CD4-positive, alpha-beta memory T cell (primary cell): ENCODE measurements at regions not wholly inside any gene's neighbourhood (a gene's known extent, or its start where the extent isn't known, plus 50 kb on each side); places are given as distances from the start of the nearest gene placed in this dataset.

Experiments used
- CTCF ChIA-PET: fragments of 350-600 bp; sonication (Branson Sonifier 250); formaldehyde crosslinking; loops from one replicate; lab custom pipeline; 2021; ENCODE audit warnings: inconsistent platforms; ENCODE audit not compliant: partially characterized antibody; lab: Charles Lee
- POLR2A ChIA-PET: fragments of 350-600 bp; sonication (Branson Sonifier 250); formaldehyde crosslinking; loops from one replicate; lab custom pipeline; 2021; ENCODE audit not compliant: partially characterized antibody; lab: Charles Lee
- DNase-seq, 5 donors: peaks; one replicate each; pipeline versions ENCODE4 v3.0.0 to v3.0.0-alpha.2; 2020 to 2022; ENCODE audit warnings: mixed read lengths in 1 of 5
- H3K27ac ChIP-seq: one replicate; pipeline ENCODE4 v1.7.0; 2013; ENCODE audit warnings: low read depth, low read length
- H3K27me3 ChIP-seq: 2 replicates; pipeline ENCODE4 v1.7.0; 2013; ENCODE audit warnings: mild to moderate bottlenecking, low read length, moderate library complexity; ENCODE audit not compliant: insufficient read depth
- H3K36me3 ChIP-seq: 2 replicates; pipeline ENCODE4 v1.7.0; 2013; ENCODE audit warnings: mild to moderate bottlenecking, low read length, moderate library complexity; ENCODE audit not compliant: insufficient read depth
- H3K4me1 ChIP-seq: 2 replicates; pipeline ENCODE4 v1.7.0; 2013; ENCODE audit warnings: mild to moderate bottlenecking, low read length, moderate library complexity; ENCODE audit not compliant: insufficient read depth
- H3K4me3 ChIP-seq, 2 donors: one replicate each; pipeline ENCODE4 v1.7.0; 2013; ENCODE audit warnings: low read length in 2 of 2, mild to moderate bottlenecking in 1 of 2
- H3K9me3 ChIP-seq, 2 donors: one replicate each; pipeline ENCODE4 v1.7.0; 2013; ENCODE audit warnings: low read length in 2 of 2, control low read depth in 1 of 2; ENCODE audit not compliant: control insufficient read depth in 1 of 2
- H3K27ac Mint-ChIP-seq, 7 donors: one replicate each; pipeline ENCODE4 v1.8.0; 2020 to 2021; ENCODE audit warnings: mixed read lengths in 7 of 7, mild to moderate bottlenecking in 6 of 7, inconsistent platforms in 3 of 7, moderate library complexity in 3 of 7
- H3K27me3 Mint-ChIP-seq, 2 donors: one replicate each; pipeline ENCODE4 v1.8.0; 2020 to 2021; ENCODE audit warnings: mixed read lengths in 2 of 2
- H3K36me3 Mint-ChIP-seq, 2 donors: one replicate each; pipeline ENCODE4 v1.8.0; 2020 to 2021; ENCODE audit warnings: mixed read lengths in 2 of 2, inconsistent platforms in 1 of 2, mild to moderate bottlenecking in 1 of 2
- H3K4me1 Mint-ChIP-seq, 4 donors: one replicate each; pipeline ENCODE4 v1.8.0; 2020 to 2021; ENCODE audit warnings: mixed read lengths in 4 of 4, mild to moderate bottlenecking in 1 of 4
- H3K4me3 Mint-ChIP-seq, 8 donors: one replicate each; pipeline ENCODE4 v1.8.0; 2020 to 2021; ENCODE audit warnings: mixed read lengths in 8 of 8, mild to moderate bottlenecking in 7 of 8, moderate library complexity in 6 of 8, inconsistent platforms in 3 of 8
- H3K9me3 Mint-ChIP-seq, 8 donors: one replicate each; pipeline ENCODE4 v1.8.0; 2020 to 2021; ENCODE audit warnings: mixed read lengths in 8 of 8, mild to moderate bottlenecking in 5 of 8, inconsistent platforms in 3 of 8, moderate library complexity in 1 of 8
- intact Hi-C: fragments of 100-400 bp; cut with micrococcal nuclease; formaldehyde crosslinking; loops from one replicate; pipeline ENCODE4 v1.15.1; 2023

DNA sequence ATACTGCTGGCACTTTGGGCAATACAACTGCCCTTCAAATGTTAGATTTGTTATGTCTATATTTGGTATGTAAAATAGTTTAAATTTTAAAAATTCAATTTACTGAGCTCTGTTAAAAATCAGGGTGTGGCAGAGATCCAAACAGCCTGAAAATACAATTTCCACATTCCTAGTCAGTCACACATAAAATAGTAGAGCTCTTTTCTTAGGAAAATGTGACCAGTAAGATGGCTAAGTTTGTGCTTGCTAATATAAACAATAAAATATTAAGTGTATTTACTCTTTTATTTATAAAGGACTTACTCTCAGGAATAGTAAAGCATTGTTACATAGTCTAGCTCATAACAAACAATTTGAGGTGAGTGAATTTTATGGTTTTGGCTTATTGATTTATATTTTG lies 200.2 kb downstream of the DKK2 start:
- no peaks in the 10 kb centered on the region for H3K9me3 ChIP-seq
- POLR2A ChIA-PET, result no interaction called here
- intact Hi-C loops, result no loop called here
- no peaks in the 10 kb centered on the region for H3K36me3 Mint-ChIP-seq
- no peaks in the 10 kb centered on the region for H3K4me1 Mint-ChIP-seq
- H3K27ac Mint-ChIP-seq, result no peak overlapping the region
- no peaks in the 10 kb centered on the region for H3K4me1 ChIP-seq
- no peaks in the 10 kb centered on the region for H3K36me3 ChIP-seq
- no peaks in the 10 kb centered on the region for H3K27me3 ChIP-seq
- no peak overlapping the region for H3K4me3 ChIP-seq
- H3K9me3 Mint-ChIP-seq, result peaks cover 0 to 12% (median 5%) of the 10 kb centered on the region in 8 donors
- H3K27me3 Mint-ChIP-seq, result no peaks in the 10 kb centered on the region
- H3K27ac ChIP-seq, result no peak overlapping the region
- no peak overlapping the region for H3K4me3 Mint-ChIP-seq
- DNase-seq, result no peak
- CTCF ChIA-PET, result no interaction called here

DNA sequence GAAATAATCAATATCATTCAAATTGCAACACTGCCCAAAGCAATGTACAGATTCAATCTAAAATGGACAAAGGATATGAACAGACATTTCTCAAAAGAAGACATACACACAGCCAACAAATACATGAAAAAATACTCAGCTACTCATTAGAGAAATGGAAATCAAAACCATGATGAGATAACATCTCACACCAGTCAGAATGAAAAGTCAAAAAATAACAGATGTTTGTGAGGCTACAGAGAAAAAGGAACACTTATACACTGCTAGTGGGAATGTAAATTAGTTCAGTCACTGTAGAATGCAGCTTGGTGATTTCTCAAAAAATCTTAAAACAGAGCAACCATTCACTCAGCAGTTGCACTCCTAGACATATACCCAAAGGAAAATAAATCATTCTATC lies 205.2 kb downstream of the DKK2 start:
- Histone ChIP-seq H3K4me3 (no peak overlapping the region), H3K4me1 (no peaks in the 10 kb centered on the region), H3K27me3 (no peaks in the 10 kb centered on the region), H3K36me3 (no peaks in the 10 kb centered on the region), H3K9me3 (no peaks in the 10 kb centered on the region), H3K27ac (no peak overlapping the region)
- DNase-seq, result no peak
- intact Hi-C loops, result no loop called here
- Mint-ChIP-seq H3K9me3 (peaks cover 0 to 6% (median 2%) of the 10 kb centered on the region in 8 donors), H3K36me3 (no peaks in the 10 kb centered on the region), H3K27me3 (no peaks in the 10 kb centered on the region), H3K27ac (no peak overlapping the region), H3K4me3 (no peak overlapping the region), H3K4me1 (no peaks in the 10 kb centered on the region)
- POLR2A ChIA-PET, result no interaction called here
- CTCF ChIA-PET, result no interaction called here

DNA sequence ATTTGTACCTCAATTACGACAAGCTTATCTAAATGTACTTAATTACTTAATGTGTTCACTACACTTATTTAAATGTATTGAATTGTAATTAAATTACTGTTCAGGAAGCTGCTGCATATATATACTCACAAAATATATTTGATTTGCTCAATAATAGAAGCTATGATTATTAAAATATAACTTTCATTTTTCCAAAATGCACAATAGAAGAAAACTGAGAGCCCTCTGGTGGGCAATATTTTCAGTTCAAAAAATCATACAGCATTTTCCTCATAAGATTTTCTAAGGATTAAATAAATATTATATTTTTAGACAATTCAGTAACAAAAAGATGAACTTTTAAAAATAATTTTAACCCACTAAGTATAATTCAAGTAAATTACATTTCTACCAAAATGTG lies 217.3 kb downstream of the DKK2 start:
- no peak overlapping the region for H3K27ac Mint-ChIP-seq
- no peaks in the 10 kb centered on the region for H3K27me3 ChIP-seq
- H3K4me1 Mint-ChIP-seq, result no peaks in the 10 kb centered on the region
- H3K9me3 ChIP-seq, result no peaks in the 10 kb centered on the region
- CTCF ChIA-PET, result no interaction called here
- intact Hi-C loops, result no loop called here
- H3K27ac ChIP-seq, result no peak overlapping the region
- H3K9me3 Mint-ChIP-seq, result peaks cover 0 to 6% (median 2%) of the 10 kb centered on the region in 8 donors
- H3K27me3 Mint-ChIP-seq, result no peaks in the 10 kb centered on the region
- no peaks in the 10 kb centered on the region for H3K36me3 Mint-ChIP-seq
- H3K4me3 ChIP-seq, result no peak overlapping the region
- no peak for DNase-seq
- no peaks in the 10 kb centered on the region for H3K36me3 ChIP-seq
- no peaks in the 10 kb centered on the region for H3K4me1 ChIP-seq
- POLR2A ChIA-PET, result no interaction called here
- no peak overlapping the region for H3K4me3 Mint-ChIP-seq

GRCh38 chr4:106816496-106816895 lies 219.6 kb downstream of the DKK2 start:
- no peak overlapping the region for H3K27ac ChIP-seq

DNA sequence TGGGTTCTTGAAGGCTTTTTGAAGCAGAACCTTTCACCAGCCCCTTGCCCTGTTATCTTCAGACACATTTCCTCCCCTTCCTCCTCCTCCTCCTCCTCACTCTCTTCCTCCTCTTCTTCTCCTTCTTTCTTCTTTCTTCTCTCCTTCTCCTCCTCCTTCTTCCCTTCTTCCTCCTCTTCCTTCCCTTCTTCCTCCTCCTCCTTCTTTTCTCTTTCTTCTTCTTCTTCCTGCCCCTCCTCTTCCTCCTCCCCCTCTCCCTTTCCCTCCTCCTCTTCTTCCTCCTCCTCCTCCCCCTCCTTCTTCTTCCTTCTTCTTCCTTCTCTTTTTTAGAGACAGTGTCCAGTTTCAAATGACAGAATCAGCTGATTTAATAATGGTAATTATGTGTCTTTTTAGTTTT lies 226.0 kb downstream of the DKK2 start:
- intact Hi-C loops, result no loop called here
- H3K36me3 ChIP-seq, result no peaks in the 10 kb centered on the region
- DNase-seq, result no peak
- no peak overlapping the region for H3K4me3 ChIP-seq
- ChIA-PET POLR2A (no interaction called here), CTCF (no interaction called here)
- no peaks in the 10 kb centered on the region for H3K4me1 ChIP-seq
- Mint-ChIP-seq H3K27ac (no peak overlapping the region), H3K4me1 (no peaks in the 10 kb centered on the region), H3K27me3 (no peaks in the 10 kb centered on the region), H3K4me3 (no peak overlapping the region), H3K9me3 (peaks cover 0 to 2% (median 0%) of the 10 kb centered on the region in 8 donors), H3K36me3 (no peaks in the 10 kb centered on the region)
- no peaks in the 10 kb centered on the region for H3K27me3 ChIP-seq
- H3K27ac ChIP-seq, result no peak overlapping the region
- no peaks in the 10 kb centered on the region for H3K9me3 ChIP-seq

More at GRCh38 chr4:106816496-106816895, 219.6 kb downstream of the DKK2 start:
- Histone ChIP-seq H3K9me3 (no peaks in the 10 kb centered on the region), H3K27me3 (no peaks in the 10 kb centered on the region), H3K4me3 (no peak overlapping the region), H3K36me3 (no peaks in the 10 kb centered on the region), H3K4me1 (no peaks in the 10 kb centered on the region)
- intact Hi-C loops, result no loop called here
- Mint-ChIP-seq H3K4me3 (no peak overlapping the region), H3K4me1 (no peaks in the 10 kb centered on the region), H3K36me3 (no peaks in the 10 kb centered on the region), H3K27me3 (no peaks in the 10 kb centered on the region), H3K27ac (no peak overlapping the region), H3K9me3 (peaks cover 0 to 4% (median 0%) of the 10 kb centered on the region in 8 donors)
- POLR2A ChIA-PET, result no interaction called here
- CTCF ChIA-PET, result no interaction called here
- no peak for DNase-seq

GRCh38 chr4:106809076-106809475 lies 227.0 kb downstream of the DKK2 start:
- H3K27ac Mint-ChIP-seq, result no peak overlapping the region
- no peak for DNase-seq
- intact Hi-C loops, result no loop called here
- Histone ChIP-seq H3K4me1 (no peaks in the 10 kb centered on the region), H3K36me3 (no peaks in the 10 kb centered on the region), H3K27ac (no peak overlapping the region), H3K9me3 (no peaks in the 10 kb centered on the region), H3K4me3 (no peak overlapping the region), H3K27me3 (no peaks in the 10 kb centered on the region)
- no peaks in the 10 kb centered on the region for H3K4me1 Mint-ChIP-seq
- no peaks in the 10 kb centered on the region for H3K36me3 Mint-ChIP-seq
- no peaks in the 10 kb centered on the region for H3K27me3 Mint-ChIP-seq
- peaks cover 0 to 2% (median 0%) of the 10 kb centered on the region in 8 donors for H3K9me3 Mint-ChIP-seq
- CTCF ChIA-PET, result no interaction called here
- POLR2A ChIA-PET, result no interaction called here
- H3K4me3 Mint-ChIP-seq, result no peak overlapping the region

DNA sequence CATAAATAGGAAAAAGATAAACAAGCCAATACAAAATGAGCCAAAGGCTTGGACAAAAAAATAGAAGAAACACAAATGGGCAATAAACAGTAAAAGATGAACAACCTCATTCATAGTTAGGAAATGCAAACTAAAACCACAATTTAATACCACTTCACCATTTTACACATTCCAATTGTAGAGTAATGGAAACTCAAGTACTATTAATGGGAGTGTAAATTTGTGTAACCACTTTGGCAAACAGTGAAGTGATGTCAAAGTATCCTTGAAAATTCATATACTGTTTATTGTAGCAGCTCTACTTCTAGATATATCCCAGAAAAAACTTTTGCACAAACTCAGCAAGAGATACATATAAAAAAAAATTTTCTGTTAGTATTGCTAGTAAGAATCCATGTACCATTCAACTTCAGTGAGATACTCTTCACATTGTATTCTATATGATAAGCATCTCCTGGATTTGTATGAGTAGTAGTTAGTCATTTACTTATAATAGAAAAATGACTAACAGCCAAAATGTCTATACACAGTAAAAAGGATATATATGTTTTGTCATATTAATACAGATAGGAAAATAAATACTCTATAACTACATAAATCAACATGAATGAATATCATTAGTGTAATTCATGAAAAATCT lies 229.8 kb downstream of the DKK2 start:
- H3K9me3 Mint-ChIP-seq, result peaks cover 0 to 2% (median 0%) of the 10 kb centered on the region in 8 donors
- H3K27ac ChIP-seq, result no peak overlapping the region
- ChIA-PET POLR2A (no interaction called here), CTCF (no interaction called here)
- H3K4me1 ChIP-seq, result no peaks in the 10 kb centered on the region
- H3K27me3 Mint-ChIP-seq, result no peaks in the 10 kb centered on the region
- no peak overlapping the region for H3K4me3 ChIP-seq
- no peak overlapping the region for H3K27ac Mint-ChIP-seq
- H3K36me3 Mint-ChIP-seq, result no peaks in the 10 kb centered on the region
- no peaks in the 10 kb centered on the region for H3K4me1 Mint-ChIP-seq
- H3K27me3 ChIP-seq, result no peaks in the 10 kb centered on the region
- intact Hi-C loops, result no loop called here
- no peaks in the 10 kb centered on the region for H3K9me3 ChIP-seq
- H3K36me3 ChIP-seq, result no peaks in the 10 kb centered on the region
- no peak overlapping the region for H3K4me3 Mint-ChIP-seq
- DNase-seq, result no peak

DNA sequence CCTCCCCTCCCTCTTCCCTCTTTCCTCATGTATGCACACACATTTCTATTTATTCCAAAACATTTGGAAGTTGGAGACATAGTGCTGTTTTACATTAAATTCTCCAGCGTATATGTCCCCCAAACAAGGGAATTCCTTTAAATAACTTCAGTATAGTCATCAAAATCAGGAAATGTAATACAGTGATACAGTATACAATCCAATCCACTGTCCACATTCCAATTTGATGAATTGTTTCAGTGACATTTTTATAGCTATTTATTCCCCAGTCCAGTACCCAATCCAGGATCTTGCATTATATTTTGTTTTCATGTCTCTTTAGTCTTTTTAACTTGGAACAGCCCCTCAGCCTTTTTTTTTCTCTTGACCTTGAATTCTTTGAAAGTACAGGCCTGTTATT lies 233.0 kb downstream of the DKK2 start:
- no peak overlapping the region for H3K4me3 Mint-ChIP-seq
- intact Hi-C loops, result no loop called here
- ChIA-PET POLR2A (no interaction called here), CTCF (no interaction called here)
- no peaks in the 10 kb centered on the region for H3K36me3 ChIP-seq
- no peaks in the 10 kb centered on the region for H3K4me1 ChIP-seq
- no peak for DNase-seq
- no peaks in the 10 kb centered on the region for H3K36me3 Mint-ChIP-seq
- H3K9me3 Mint-ChIP-seq, result peaks cover 0 to 2% (median 0%) of the 10 kb centered on the region in 8 donors
- H3K27me3 ChIP-seq, result no peaks in the 10 kb centered on the region
- H3K4me3 ChIP-seq, result no peak overlapping the region
- no peak overlapping the region for H3K27ac ChIP-seq
- H3K9me3 ChIP-seq, result no peaks in the 10 kb centered on the region
- H3K27ac Mint-ChIP-seq, result no peak overlapping the region
- H3K27me3 Mint-ChIP-seq, result no peaks in the 10 kb centered on the region
- no peaks in the 10 kb centered on the region for H3K4me1 Mint-ChIP-seq
